ENCODE measurements at regions not wholly inside any gene's neighbourhood (a gene's known extent, or its start where the extent isn't known, plus 50 kb on each side); places are given as distances from the start of the nearest gene placed in this dataset.

GRCh38 chr5:58918021-58918729 is 335.3 kb downstream of the RAB3C start:
- no peaks in the 10 kb centered on the region for H3K27me3 ChIP-seq (ENCODE audit: control insufficient read depth in 1 of 2, insufficient read depth in 2 of 2, low read length in 2 of 2)
- intact Hi-C loops (cut with DNase I, micrococcal nuclease): loop anchor here in 1 of 2 experiments (2.0 kb wide), 1 partner anchor 15 kb away; no protein-coding TSS in a partner anchor
- TF ChIP-seq, protein P1, sequence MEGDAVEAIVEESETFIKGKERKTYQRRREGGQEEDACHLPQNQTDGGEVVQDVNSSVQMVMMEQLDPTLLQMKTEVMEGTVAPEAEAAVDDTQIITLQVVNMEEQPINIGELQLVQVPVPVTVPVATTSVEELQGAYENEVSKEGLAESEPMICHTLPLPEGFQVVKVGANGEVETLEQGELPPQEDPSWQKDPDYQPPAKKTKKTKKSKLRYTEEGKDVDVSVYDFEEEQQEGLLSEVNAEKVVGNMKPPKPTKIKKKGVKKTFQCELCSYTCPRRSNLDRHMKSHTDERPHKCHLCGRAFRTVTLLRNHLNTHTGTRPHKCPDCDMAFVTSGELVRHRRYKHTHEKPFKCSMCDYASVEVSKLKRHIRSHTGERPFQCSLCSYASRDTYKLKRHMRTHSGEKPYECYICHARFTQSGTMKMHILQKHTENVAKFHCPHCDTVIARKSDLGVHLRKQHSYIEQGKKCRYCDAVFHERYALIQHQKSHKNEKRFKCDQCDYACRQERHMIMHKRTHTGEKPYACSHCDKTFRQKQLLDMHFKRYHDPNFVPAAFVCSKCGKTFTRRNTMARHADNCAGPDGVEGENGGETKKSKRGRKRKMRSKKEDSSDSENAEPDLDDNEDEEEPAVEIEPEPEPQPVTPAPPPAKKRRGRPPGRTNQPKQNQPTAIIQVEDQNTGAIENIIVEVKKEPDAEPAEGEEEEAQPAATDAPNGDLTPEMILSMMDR (IDR thresholded peaks at IDR 0.05): no peak
- no peaks in the 10 kb centered on the region for H3K4me1 ChIP-seq (ENCODE audit: insufficient read depth, low read length)
- no peak for DNase-seq
- H3K9me3 ChIP-seq (ENCODE audit: control insufficient read depth in 1 of 2, insufficient read depth in 1 of 2, low read length in 2 of 2): peaks cover 0 to 3% of the 10 kb centered on the region in 2 experiments
- Mint-ChIP-seq H3K4me1 (ENCODE audit: low read depth) (peaks cover 7% of the 10 kb centered on the region), H3K36me3 (ENCODE audit: low read depth) (no peaks in the 10 kb centered on the region), H3K27me3 (no peaks in the 10 kb centered on the region), H3K27ac (no peak overlapping the region), H3K9me3 (no peaks in the 10 kb centered on the region), H3K4me3 (no peak overlapping the region)
- H3K36me3 ChIP-seq (ENCODE audit: insufficient read depth, low read length): no peaks in the 10 kb centered on the region
- no peak for ATAC-seq (ENCODE audit: poor library complexity)
- CTCF ChIA-PET: no interaction called here
- no peak overlapping the region for H3K4me3 ChIP-seq (ENCODE audit: low read length)
- H3K27ac ChIP-seq (ENCODE audit: low read depth in 1 of 2, low read length in 2 of 2): no peak overlapping the region
- POLR2A ChIA-PET: no interaction called here
